HCT116 (cell line): ENCODE measurements at regions not wholly inside any gene's neighbourhood (a gene's known extent, or its start where the extent isn't known, plus 50 kb on each side); places are given as distances from the start of the nearest gene placed in this dataset.

Experiments used
- CTCF ChIP-seq, 3 experiments: fragments of 200-600 bp in 1 of 3; sonication (generic) in 1 of 3; IDR thresholded peaks in 2 of 3; conservative IDR thresholded peaks in 1 of 3; 2 replicates each; pipeline ENCODE4 v1.5.1; 2012 to 2017; ENCODE audit warnings: low read depth in 2 of 3, low read length in 2 of 3, antibody characterized with exemption in 1 of 3, borderline replicate concordance in 1 of 3, control low read depth in 1 of 3, mild to moderate bottlenecking in 1 of 3, mixed read lengths in 1 of 3, mixed run types in 1 of 3, moderate library complexity in 1 of 3; ENCODE audit not compliant: insufficient read depth in 1 of 3
- EGR1 ChIP-seq: IDR thresholded peaks from 2 replicates; pipeline ENCODE4 v1.6.1; 2012; ENCODE audit warnings: low read depth
- EZH2 ChIP-seq: fragments of 200-600 bp; sonication (generic); IDR thresholded peaks from 2 replicates; pipeline ENCODE4 v1.6.1; 2017; ENCODE audit warnings: antibody characterized with exemption, mixed run types
- FOSL1 ChIP-seq: IDR thresholded peaks from 2 replicates; pipeline ENCODE4 v1.6.1; 2012; ENCODE audit warnings: low read depth
- JUND ChIP-seq: IDR thresholded peaks from 2 replicates; pipeline ENCODE4 v1.6.1; 2012
- POLR2A ChIP-seq: IDR thresholded peaks from 2 replicates; pipeline ENCODE4 v1.7.0; 2011; ENCODE audit warnings: borderline replicate concordance; ENCODE audit not compliant: insufficient read depth, insufficient read length; ENCODE audit errors: extremely low read depth
- POLR2AphosphoS5 ChIP-seq: IDR thresholded peaks from 2 replicates; pipeline ENCODE4 v1.6.1; 2011; ENCODE audit warnings: mild to moderate bottlenecking, low read depth, low read length, moderate library complexity
- RAD21 ChIP-seq: IDR thresholded peaks from 2 replicates; pipeline ENCODE4 v1.6.1; 2012; ENCODE audit warnings: low read depth, mild to moderate bottlenecking
- SIN3A ChIP-seq: IDR thresholded peaks from 2 replicates; pipeline ENCODE4 v1.6.1; 2012; ENCODE audit warnings: low read depth
- SP1 ChIP-seq: IDR thresholded peaks from 2 replicates; pipeline ENCODE4 v1.6.1; 2012; ENCODE audit warnings: low read depth
- YY1 ChIP-seq: IDR thresholded peaks from 2 replicates; pipeline ENCODE4 v1.6.1; 2011; ENCODE audit warnings: low read length, low read depth, moderate library complexity, mild to moderate bottlenecking; ENCODE audit not compliant: insufficient replicate concordance; ENCODE audit errors: extremely low read depth
- ZNF274 ChIP-seq: fragments of 200-500 bp; sonication (Bioruptor generic); IDR thresholded peaks from 2 replicates; pipeline ENCODE4 v1.6.1; 2014; ENCODE audit warnings: mild to moderate bottlenecking, low read depth, low read length, inconsistent platforms
- TF ChIP-seq, protein P1 (sequence below): IDR thresholded peaks from 2 replicates; pipeline ENCODE4 v1.6.1; 2011; ENCODE audit warnings: mild to moderate bottlenecking, low read length, moderate library complexity; ENCODE audit not compliant: insufficient replicate concordance; ENCODE audit errors: extremely low read depth

GRCh38 chr21:16198546-16198945, 468.8 kb downstream of the USP25 start:
- TF ChIP-seq POLR2AphosphoS5 (no peak), SIN3A (no peak), CTCF (IDR thresholded peaks at IDR 0.05 in 2 of 3, conservative IDR thresholded peaks at IDR 0.05 in 1 of 3; ENCODE audit: borderline replicate concordance in 1 of 3, insufficient read depth in 1 of 3, low read depth in 2 of 3, low read length in 2 of 3) (no peak), EZH2 (no peak), ZNF274 (no peak), SP1 (no peak), JUND (no peak), FOSL1 (no peak), POLR2A (no peak), YY1 (no peak), RAD21 (no peak), EGR1 (no peak)
- TF ChIP-seq, protein P1, sequence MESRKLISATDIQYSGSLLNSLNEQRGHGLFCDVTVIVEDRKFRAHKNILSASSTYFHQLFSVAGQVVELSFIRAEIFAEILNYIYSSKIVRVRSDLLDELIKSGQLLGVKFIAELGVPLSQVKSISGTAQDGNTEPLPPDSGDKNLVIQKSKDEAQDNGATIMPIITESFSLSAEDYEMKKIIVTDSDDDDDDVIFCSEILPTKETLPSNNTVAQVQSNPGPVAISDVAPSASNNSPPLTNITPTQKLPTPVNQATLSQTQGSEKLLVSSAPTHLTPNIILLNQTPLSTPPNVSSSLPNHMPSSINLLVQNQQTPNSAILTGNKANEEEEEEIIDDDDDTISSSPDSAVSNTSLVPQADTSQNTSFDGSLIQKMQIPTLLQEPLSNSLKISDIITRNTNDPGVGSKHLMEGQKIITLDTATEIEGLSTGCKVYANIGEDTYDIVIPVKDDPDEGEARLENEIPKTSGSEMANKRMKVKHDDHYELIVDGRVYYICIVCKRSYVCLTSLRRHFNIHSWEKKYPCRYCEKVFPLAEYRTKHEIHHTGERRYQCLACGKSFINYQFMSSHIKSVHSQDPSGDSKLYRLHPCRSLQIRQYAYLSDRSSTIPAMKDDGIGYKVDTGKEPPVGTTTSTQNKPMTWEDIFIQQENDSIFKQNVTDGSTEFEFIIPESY = no peak
